ENCODE measurements at regions not wholly inside any gene's neighbourhood (a gene's known extent, or its start where the extent isn't known, plus 50 kb on each side); places are given as distances from the start of the nearest gene placed in this dataset.

GRCh38 chr11:29685361-29685760, 331.5 kb downstream of the KCNA4 start:
- Histone ChIP-seq H3K36me3 (replicated peaks in 1 of 2; ENCODE audit: control insufficient read depth in 1 of 2, insufficient read depth in 2 of 2, low read length in 1 of 2) (no peaks in the 10 kb centered on the region), H3K4me1 (ENCODE audit: control insufficient read depth in 1 of 2, insufficient read depth in 2 of 2, low read depth in 1 of 2, low read length in 1 of 2) (no peaks in the 10 kb centered on the region), H2AFZ (ENCODE audit: low read depth) (no peak overlapping the region), H3K9me2 (no peaks in the 10 kb centered on the region), H4K20me1 (ENCODE audit: insufficient read depth) (no peaks in the 10 kb centered on the region), H3K27ac (ENCODE audit: low read depth in 2 of 2, low read length in 1 of 2) (no peak overlapping the region), H3K9ac (no peak overlapping the region), H3K79me2 (ENCODE audit: insufficient read depth) (no peaks in the 10 kb centered on the region), H3K9me3 (no peaks in the 10 kb centered on the region), H3F3A (replicated peaks; ENCODE audit: insufficient read depth) (no peaks in the 10 kb centered on the region), H3K27me3 (ENCODE audit: insufficient read depth) (no peaks in the 10 kb centered on the region), H3K4me2 (no peak overlapping the region), H3K4me3 (ENCODE audit: low read depth in 2 of 2, low read length in 1 of 2) (no peak overlapping the region)
- DNase-seq = no peak
- ChIA-PET POLR2A (no interaction called here), CTCF (no interaction called here)
- WGBS (ENCODE audit: low lambda C conversion rate) = 0% methylated on average over 1 of the region's 1 CpG
- no peak for TF ChIP-seq TAF1 (IDR thresholded peaks at IDR 0.05; ENCODE audit: borderline replicate concordance, low read depth, low read length)
- no peak for TF ChIP-seq MXI1 (IDR thresholded peaks at IDR 0.05; ENCODE audit: low read depth, low read length)
- no peak for TF ChIP-seq SMC3 (IDR thresholded peaks at IDR 0.05; ENCODE audit: low read depth, low read length)
- no peak for TF ChIP-seq POLR2AphosphoS5 (IDR thresholded peaks at IDR 0.05; ENCODE audit: low read depth, low read length)
- TF ChIP-seq YY1 (IDR thresholded peaks at IDR 0.05; ENCODE audit: low read depth) = no peak
- TF ChIP-seq FOXJ3 (CRISPR knock-in tag; IDR thresholded peaks at IDR 0.05) = no peak
- TF ChIP-seq FOSL2 (IDR thresholded peaks at IDR 0.05; ENCODE audit: borderline replicate concordance, low read depth) = no peak
- no peak for TF ChIP-seq GABPA (IDR thresholded peaks at IDR 0.05; ENCODE audit: low read depth)
- TF ChIP-seq USF1 (IDR thresholded peaks at IDR 0.05; ENCODE audit: borderline replicate concordance, low read depth) = no peak
- no peak for TF ChIP-seq REST (IDR thresholded peaks at IDR 0.05; ENCODE audit: low read depth, low read length)
- no peak for TF ChIP-seq TCF12 (IDR thresholded peaks at IDR 0.05)
- no peak for TF ChIP-seq ZBTB33 (IDR thresholded peaks at IDR 0.05; ENCODE audit: borderline replicate concordance, low read depth)
- TF ChIP-seq ELF1 (IDR thresholded peaks at IDR 0.05) = no peak
- no peak for TF ChIP-seq EZH2phosphoT487 (IDR thresholded peaks at IDR 0.05; ENCODE audit: borderline replicate concordance, low read depth)
- TF ChIP-seq RAD21 (IDR thresholded peaks at IDR 0.05; ENCODE audit: low read length) = no peak
- no peak for TF ChIP-seq PBX3 (IDR thresholded peaks at IDR 0.05)
- no peak for TF ChIP-seq NFIC (IDR thresholded peaks at IDR 0.05; ENCODE audit: borderline replicate concordance)
- no peak for TF ChIP-seq RCOR1 (IDR thresholded peaks at IDR 0.05; ENCODE audit: low read length)
- no peak for TF ChIP-seq EP300 (IDR thresholded peaks at IDR 0.05; ENCODE audit: borderline replicate concordance in 1 of 2, low read depth in 1 of 2, low read length in 1 of 2)
